ENCODE measurements at regions not wholly inside any gene's neighbourhood (a gene's known extent, or its start where the extent isn't known, plus 50 kb on each side); places are given as distances from the start of the nearest gene placed in this dataset.
A peak's percentile ranks its signal among the peaks of the same experiment; 100 is the strongest.

GRCh38 chr3:107969994-107970819 lies 120.6 kb downstream of the CD47 start:
- no peak overlapping the region for H3K9ac ChIP-seq (ENCODE audit: low read depth in 1 of 2, low read length in 2 of 2)
- peaks cover 6 to 13% of the 10 kb centered on the region in 2 donors for H3K4me1 ChIP-seq (ENCODE audit: control insufficient read depth in 2 of 2, insufficient read depth in 2 of 2, low read length in 2 of 2)
- no peaks in the 10 kb centered on the region for H3K36me3 ChIP-seq (ENCODE audit: control insufficient read depth in 2 of 2, insufficient read depth in 2 of 2, low read length in 2 of 2)
- H3K27me3 ChIP-seq (ENCODE audit: control insufficient read depth in 2 of 2, insufficient read depth in 2 of 2, low read length in 2 of 2), result no peaks in the 10 kb centered on the region
- no peak overlapping the region for H3K27ac ChIP-seq (ENCODE audit: low read depth in 2 of 2, low read length in 2 of 2)
- H3K9me3 ChIP-seq (ENCODE audit: control insufficient read depth in 2 of 2, low read length in 2 of 2), result no peaks in the 10 kb centered on the region
- H3K4me3 ChIP-seq (ENCODE audit: low read length in 2 of 2), result peak overlapping the region in 1 of 2 donors; percentile 7

DNA sequence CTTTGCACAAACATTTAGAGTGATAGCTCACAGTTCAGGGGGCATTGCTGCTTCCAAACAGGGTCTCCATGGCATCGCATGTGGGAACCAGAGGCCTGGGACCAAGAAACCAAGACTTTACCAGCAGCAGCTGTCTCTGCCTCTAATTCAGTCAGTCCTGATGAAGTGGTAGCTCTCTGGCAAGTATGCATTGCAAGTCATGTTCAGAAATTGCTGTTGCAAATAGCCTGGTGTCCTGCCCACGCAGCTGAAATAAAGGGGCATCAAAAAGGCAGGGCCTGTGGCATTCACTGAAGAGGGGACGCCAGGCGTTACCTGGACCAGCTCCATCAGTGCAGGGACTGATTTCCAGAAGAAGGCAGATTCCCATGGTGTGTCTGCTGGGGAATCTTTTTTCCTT lies 121.3 kb downstream of the CD47 start:
- Histone ChIP-seq H3K9ac (ENCODE audit: low read depth in 1 of 2, low read length in 2 of 2) (no peak overlapping the region), H3K4me1 (ENCODE audit: control insufficient read depth in 2 of 2, insufficient read depth in 2 of 2, low read length in 2 of 2) (peaks cover 6 to 13% of the 10 kb centered on the region in 2 donors), H3K4me3 (ENCODE audit: low read length in 2 of 2) (no peak overlapping the region), H3K27ac (ENCODE audit: low read depth in 2 of 2, low read length in 2 of 2) (no peak overlapping the region), H3K27me3 (ENCODE audit: control insufficient read depth in 2 of 2, insufficient read depth in 2 of 2, low read length in 2 of 2) (no peaks in the 10 kb centered on the region), H3K9me3 (ENCODE audit: control insufficient read depth in 2 of 2, low read length in 2 of 2) (no peaks in the 10 kb centered on the region), H3K36me3 (ENCODE audit: control insufficient read depth in 2 of 2, insufficient read depth in 2 of 2, low read length in 2 of 2) (no peaks in the 10 kb centered on the region)

DNA sequence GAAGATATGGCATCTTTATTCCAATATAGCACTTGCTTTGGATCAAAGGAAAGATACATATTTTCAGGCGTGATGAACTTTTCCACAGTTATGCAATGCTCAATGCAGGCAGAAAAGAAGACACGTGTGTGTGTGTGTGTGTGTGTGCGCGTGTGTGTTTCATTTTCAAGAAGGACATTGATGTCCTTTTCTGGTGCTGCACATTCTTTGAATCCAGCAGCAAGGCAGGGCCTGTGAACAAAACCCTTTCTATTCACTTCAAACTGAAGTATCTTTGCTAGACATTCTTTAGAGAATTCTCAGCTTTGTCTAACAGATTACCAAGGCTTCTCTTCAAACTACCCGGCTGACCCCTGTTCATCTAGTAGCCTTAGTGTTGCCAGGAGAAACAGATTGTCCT lies 124.6 kb downstream of the CD47 start:
- no peaks in the 10 kb centered on the region for H3K9me3 ChIP-seq (ENCODE audit: control insufficient read depth in 2 of 2, low read length in 2 of 2)

DNA sequence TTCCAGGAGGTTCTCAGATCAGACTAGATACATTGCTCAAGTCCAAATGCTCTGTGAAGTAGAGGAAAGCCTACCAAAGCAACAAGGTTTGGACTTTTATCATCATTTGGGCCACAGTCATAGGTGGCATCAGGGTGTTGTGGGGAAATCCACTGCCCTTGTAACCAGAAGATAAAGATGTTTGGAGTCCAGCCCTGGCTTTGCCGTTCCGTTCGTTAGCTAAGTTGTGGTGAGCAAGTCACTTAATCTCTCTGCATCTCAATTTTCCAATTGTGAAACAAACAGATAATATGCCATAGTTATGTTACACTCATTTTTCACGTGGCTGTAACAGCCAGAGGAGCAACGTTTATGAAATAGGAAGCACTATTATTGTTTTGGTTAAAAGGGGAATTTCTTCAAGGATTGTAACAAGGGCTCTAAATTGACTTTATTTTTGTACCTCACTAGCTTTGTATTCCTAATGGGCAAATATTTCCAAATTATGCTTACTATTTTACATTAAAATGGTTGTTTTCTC lies 125.6 kb downstream of the CD47 start:
- no peak overlapping the region for H3K9ac ChIP-seq (ENCODE audit: low read depth in 1 of 2, low read length in 2 of 2)
- no peaks in the 10 kb centered on the region for H3K27me3 ChIP-seq (ENCODE audit: control insufficient read depth in 2 of 2, insufficient read depth in 2 of 2, low read length in 2 of 2)
- no peak overlapping the region for H3K27ac ChIP-seq (ENCODE audit: low read depth in 2 of 2, low read length in 2 of 2)
- H3K4me3 ChIP-seq (ENCODE audit: low read length in 2 of 2), result no peak overlapping the region
- H3K36me3 ChIP-seq (ENCODE audit: control insufficient read depth in 2 of 2, insufficient read depth in 2 of 2, low read length in 2 of 2), result no peaks in the 10 kb centered on the region
- no peaks in the 10 kb centered on the region for H3K9me3 ChIP-seq (ENCODE audit: control insufficient read depth in 2 of 2, low read length in 2 of 2)
- H3K4me1 ChIP-seq (ENCODE audit: control insufficient read depth in 2 of 2, insufficient read depth in 2 of 2, low read length in 2 of 2), result peaks cover 1 to 6% of the 10 kb centered on the region in 2 donors

More for the DNA sequence above, 124.6 kb downstream of the CD47 start:
- H3K36me3 ChIP-seq (ENCODE audit: control insufficient read depth in 2 of 2, insufficient read depth in 2 of 2, low read length in 2 of 2), result no peaks in the 10 kb centered on the region
- no peak overlapping the region for H3K27ac ChIP-seq (ENCODE audit: low read depth in 2 of 2, low read length in 2 of 2)
- no peak overlapping the region for H3K9ac ChIP-seq (ENCODE audit: low read depth in 1 of 2, low read length in 2 of 2)
- H3K27me3 ChIP-seq (ENCODE audit: control insufficient read depth in 2 of 2, insufficient read depth in 2 of 2, low read length in 2 of 2), result no peaks in the 10 kb centered on the region
- peaks cover 6 to 13% of the 10 kb centered on the region in 2 donors for H3K4me1 ChIP-seq (ENCODE audit: control insufficient read depth in 2 of 2, insufficient read depth in 2 of 2, low read length in 2 of 2)
- no peak overlapping the region for H3K4me3 ChIP-seq (ENCODE audit: low read length in 2 of 2)

- Histone ChIP-seq H3K9ac (ENCODE audit: low read depth in 1 of 2, low read length in 2 of 2) (no peak overlapping the region), H3K36me3 (ENCODE audit: control insufficient read depth in 2 of 2, insufficient read depth in 2 of 2, low read length in 2 of 2) (no peaks in the 10 kb centered on the region), H3K9me3 (ENCODE audit: control insufficient read depth in 2 of 2, low read length in 2 of 2) (no peaks in the 10 kb centered on the region), H3K4me3 (ENCODE audit: low read length in 2 of 2) (no peak overlapping the region), H3K4me1 (ENCODE audit: control insufficient read depth in 2 of 2, insufficient read depth in 2 of 2, low read length in 2 of 2) (no peaks in the 10 kb centered on the region), H3K27me3 (ENCODE audit: control insufficient read depth in 2 of 2, insufficient read depth in 2 of 2, low read length in 2 of 2) (no peaks in the 10 kb centered on the region), H3K27ac (ENCODE audit: low read depth in 2 of 2, low read length in 2 of 2) (no peak overlapping the region)
Observed at GRCh38 chr3:107963581-107963980, 127.2 kb downstream of the CD47 start.

DNA sequence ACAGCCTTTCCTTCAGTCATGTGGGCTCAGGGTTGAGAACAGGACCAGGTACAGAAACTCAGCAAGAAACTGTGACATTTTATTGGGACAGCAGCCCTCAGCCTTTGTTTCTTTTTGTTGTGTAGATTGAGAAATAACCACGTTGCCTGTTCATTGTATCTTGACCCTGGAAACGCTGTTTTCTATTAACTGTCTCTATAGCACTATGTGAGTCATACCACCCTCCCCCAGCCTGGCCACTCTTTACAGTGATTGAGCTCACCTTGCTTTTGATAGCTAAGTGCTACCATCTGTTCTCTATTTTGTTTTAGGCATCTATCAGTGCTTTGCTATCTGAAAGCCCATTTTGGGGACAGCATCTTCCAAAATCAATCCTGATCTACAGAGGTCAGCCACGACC lies 127.9 kb downstream of the CD47 start:
- Histone ChIP-seq H3K4me1 (ENCODE audit: control insufficient read depth in 2 of 2, insufficient read depth in 2 of 2, low read length in 2 of 2) (no peaks in the 10 kb centered on the region), H3K9me3 (ENCODE audit: control insufficient read depth in 2 of 2, low read length in 2 of 2) (no peaks in the 10 kb centered on the region), H3K36me3 (ENCODE audit: control insufficient read depth in 2 of 2, insufficient read depth in 2 of 2, low read length in 2 of 2) (no peaks in the 10 kb centered on the region), H3K4me3 (ENCODE audit: low read length in 2 of 2) (no peak overlapping the region), H3K27ac (ENCODE audit: low read depth in 2 of 2, low read length in 2 of 2) (no peak overlapping the region), H3K27me3 (ENCODE audit: control insufficient read depth in 2 of 2, insufficient read depth in 2 of 2, low read length in 2 of 2) (no peaks in the 10 kb centered on the region), H3K9ac (ENCODE audit: low read depth in 1 of 2, low read length in 2 of 2) (no peak overlapping the region)

GRCh38 chr3:107962037-107962436 lies 128.8 kb downstream of the CD47 start:
- no peaks in the 10 kb centered on the region for H3K27me3 ChIP-seq (ENCODE audit: control insufficient read depth in 2 of 2, insufficient read depth in 2 of 2, low read length in 2 of 2)
- H3K9me3 ChIP-seq (ENCODE audit: control insufficient read depth in 2 of 2, low read length in 2 of 2), result no peaks in the 10 kb centered on the region
- H3K9ac ChIP-seq (ENCODE audit: low read depth in 1 of 2, low read length in 2 of 2), result no peak overlapping the region
- H3K4me1 ChIP-seq (ENCODE audit: control insufficient read depth in 2 of 2, insufficient read depth in 2 of 2, low read length in 2 of 2), result peaks cover 0 to 2% of the 10 kb centered on the region in 2 donors
- no peak overlapping the region for H3K4me3 ChIP-seq (ENCODE audit: low read length in 2 of 2)
- no peaks in the 10 kb centered on the region for H3K36me3 ChIP-seq (ENCODE audit: control insufficient read depth in 2 of 2, insufficient read depth in 2 of 2, low read length in 2 of 2)
- H3K27ac ChIP-seq (ENCODE audit: low read depth in 2 of 2, low read length in 2 of 2), result no peak overlapping the region

GRCh38 chr3:107959550-107960154 lies 131.2 kb downstream of the CD47 start:
- H3K27ac ChIP-seq (ENCODE audit: low read depth in 2 of 2, low read length in 2 of 2), result no peak overlapping the region
- H3K4me1 ChIP-seq (ENCODE audit: control insufficient read depth in 2 of 2, insufficient read depth in 2 of 2, low read length in 2 of 2), result peaks cover 0 to 2% of the 10 kb centered on the region in 2 donors
- no peaks in the 10 kb centered on the region for H3K27me3 ChIP-seq (ENCODE audit: control insufficient read depth in 2 of 2, insufficient read depth in 2 of 2, low read length in 2 of 2)
- H3K9ac ChIP-seq (ENCODE audit: low read depth in 1 of 2, low read length in 2 of 2), result no peak overlapping the region
- no peaks in the 10 kb centered on the region for H3K36me3 ChIP-seq (ENCODE audit: control insufficient read depth in 2 of 2, insufficient read depth in 2 of 2, low read length in 2 of 2)
- H3K4me3 ChIP-seq (ENCODE audit: low read length in 2 of 2), result no peak overlapping the region
- no peaks in the 10 kb centered on the region for H3K9me3 ChIP-seq (ENCODE audit: control insufficient read depth in 2 of 2, low read length in 2 of 2)

DNA sequence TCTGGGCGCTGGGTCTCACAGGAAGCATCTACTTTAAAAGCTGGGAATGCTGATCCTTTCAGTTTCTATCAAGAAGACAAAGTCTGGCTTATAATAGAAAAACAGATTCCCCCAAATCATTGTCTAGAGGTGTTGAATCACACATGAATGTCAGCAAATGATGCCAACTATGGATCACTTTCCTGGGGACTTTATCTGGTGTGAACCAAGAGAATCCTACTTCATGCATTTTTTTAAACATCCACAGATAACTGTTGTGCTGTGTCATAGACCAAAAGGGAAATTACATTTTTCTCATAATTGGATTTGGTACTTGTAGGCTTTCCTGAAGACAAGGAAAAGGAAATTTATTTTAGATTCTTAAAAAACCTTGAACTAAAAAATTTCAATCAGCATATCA lies 132.7 kb downstream of the CD47 start:
- H3K27me3 ChIP-seq (ENCODE audit: control insufficient read depth in 2 of 2, insufficient read depth in 2 of 2, low read length in 2 of 2), result no peaks in the 10 kb centered on the region
- no peak overlapping the region for H3K9ac ChIP-seq (ENCODE audit: low read depth in 1 of 2, low read length in 2 of 2)
- H3K9me3 ChIP-seq (ENCODE audit: control insufficient read depth in 2 of 2, low read length in 2 of 2), result no peaks in the 10 kb centered on the region
- no peak overlapping the region for H3K27ac ChIP-seq (ENCODE audit: low read depth in 2 of 2, low read length in 2 of 2)
- no peak overlapping the region for H3K4me3 ChIP-seq (ENCODE audit: low read length in 2 of 2)
- H3K36me3 ChIP-seq (ENCODE audit: control insufficient read depth in 2 of 2, insufficient read depth in 2 of 2, low read length in 2 of 2), result no peaks in the 10 kb centered on the region
- peaks cover 0 to 2% of the 10 kb centered on the region in 2 donors for H3K4me1 ChIP-seq (ENCODE audit: control insufficient read depth in 2 of 2, insufficient read depth in 2 of 2, low read length in 2 of 2)
